ENCODE measurements at regions not wholly inside any gene's neighbourhood (a gene's known extent, or its start where the extent isn't known, plus 50 kb on each side); places are given as distances from the start of the nearest gene placed in this dataset.

DNA sequence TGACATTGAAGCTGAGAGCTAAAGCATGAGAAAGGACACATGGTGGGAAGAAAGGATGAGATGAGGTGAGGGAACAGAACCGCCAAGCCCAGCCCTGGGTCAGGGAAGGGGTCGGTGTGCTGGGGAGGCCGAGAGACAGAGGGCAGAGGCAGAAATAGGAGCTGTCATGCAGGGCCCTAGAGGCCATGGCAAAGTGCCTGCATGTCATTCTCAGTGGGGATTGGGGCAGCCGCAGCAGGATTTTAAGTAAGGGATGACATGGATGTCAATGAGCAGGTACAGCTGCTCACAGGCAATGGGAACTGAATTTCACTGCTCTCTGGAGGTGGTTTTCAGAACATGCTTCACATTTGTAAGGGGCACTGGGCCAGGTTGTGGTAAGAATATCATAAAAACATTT, 227.4 kb downstream of the RAB11FIP2 start:
- TF ChIP-seq CTCF (IDR thresholded peaks at IDR 0.05; ENCODE audit: borderline replicate concordance, extremely low read depth, low read length, poor library complexity, severe bottlenecking) (no peak), EZH2 (IDR thresholded peaks at IDR 0.05; ENCODE audit: borderline replicate concordance, low read depth, low read length, severe bottlenecking) (no peak)
